ENCODE measurements at regions not wholly inside any gene's neighbourhood (a gene's known extent, or its start where the extent isn't known, plus 50 kb on each side); places are given as distances from the start of the nearest gene placed in this dataset.
"Not testable (repeated sequence)": the region's sequence is repeated elsewhere in the genome, so short reads cannot be mapped to it uniquely, and the experiment has no call there.

GRCh38 chr4:116099596-116099995 lies 985.8 kb downstream of the TRAM1L1 start:
- no peak for DNase-seq (ENCODE audit: low read depth)
- H3K4me3 ChIP-seq (ENCODE audit: low read depth, low read length): no peak overlapping the region
- TF ChIP-seq CTCF (IDR thresholded peaks at IDR 0.05; ENCODE audit: low read depth, low read length, missing control alignments): no peak
- in situ Hi-C loops (cut with HindIII; ENCODE audit: low sequenced_read_pairs): no loop called here

GRCh38 chr4:116097353-116097752 lies 983.9 kb upstream of the NDST4 start:
- in situ Hi-C loops (cut with HindIII; ENCODE audit: low sequenced_read_pairs); DNase-seq (ENCODE audit: low read depth); H3K4me3 ChIP-seq (ENCODE audit: low read depth, low read length): not testable (repeated sequence)

GRCh38 chr4:116092961-116093360 lies 979.5 kb upstream of the NDST4 start:
- no peak overlapping the region for H3K4me3 ChIP-seq (ENCODE audit: low read depth, low read length)
- in situ Hi-C loops (cut with HindIII; ENCODE audit: low sequenced_read_pairs): no loop called here
- TF ChIP-seq CTCF (IDR thresholded peaks at IDR 0.05; ENCODE audit: low read depth, low read length, missing control alignments): no peak
- no peak for DNase-seq (ENCODE audit: low read depth)

GRCh38 chr4:116088771-116089170 lies 975.4 kb upstream of the NDST4 start:
- no peak overlapping the region for H3K4me3 ChIP-seq (ENCODE audit: low read depth, low read length)
- in situ Hi-C loops (cut with HindIII; ENCODE audit: low sequenced_read_pairs): no loop called here
- peak; percentile 27 for DNase-seq (ENCODE audit: low read depth)
- no peak for TF ChIP-seq CTCF (IDR thresholded peaks at IDR 0.05; ENCODE audit: low read depth, low read length, missing control alignments)

- in situ Hi-C loops (cut with HindIII; ENCODE audit: low sequenced_read_pairs): no loop called here
- DNase-seq (ENCODE audit: low read depth): no peak
- H3K4me3 ChIP-seq (ENCODE audit: low read depth, low read length): no peak overlapping the region
- no peak for TF ChIP-seq CTCF (IDR thresholded peaks at IDR 0.05; ENCODE audit: low read depth, low read length, missing control alignments)
Measured at GRCh38 chr4:116082808-116083366, 969.5 kb upstream of the NDST4 start.

- no peak for DNase-seq (ENCODE audit: low read depth)
- in situ Hi-C loops (cut with HindIII; ENCODE audit: low sequenced_read_pairs): no loop called here
- no peak for TF ChIP-seq CTCF (IDR thresholded peaks at IDR 0.05; ENCODE audit: low read depth, low read length, missing control alignments)
- H3K4me3 ChIP-seq (ENCODE audit: low read depth, low read length): no peak overlapping the region
Measured at GRCh38 chr4:116073051-116073450, 959.6 kb upstream of the NDST4 start.

- in situ Hi-C loops (cut with HindIII; ENCODE audit: low sequenced_read_pairs): no loop called here
- no peak for DNase-seq (ENCODE audit: low read depth)
- no peak for TF ChIP-seq CTCF (IDR thresholded peaks at IDR 0.05; ENCODE audit: low read depth, low read length, missing control alignments)
Measured at GRCh38 chr4:116070283-116070682, 956.9 kb upstream of the NDST4 start.

More at GRCh38 chr4:116070283-116070682, 956.9 kb upstream of the NDST4 start:
- H3K4me3 ChIP-seq (ENCODE audit: low read depth, low read length): no peak overlapping the region
